NCI-H526 treated with DMSO at 0.1 percent for 48 hours (cell line): ENCODE measurements at regions not wholly inside any gene's neighbourhood (a gene's known extent, or its start where the extent isn't known, plus 50 kb on each side); places are given as distances from the start of the nearest gene placed in this dataset.
"Not testable (repeated sequence)": the region's sequence is repeated elsewhere in the genome, so short reads cannot be mapped to it uniquely, and the experiment has no call there.

ENCODE experiments used
- DNase-seq: peaks from one replicate; lab custom pipeline; 2025; lab: John Stamatoyannopoulos, UW

GRCh38 chr5:159503236-159503635 lies 172.9 kb upstream of the IL12B start:
- DNase-seq = no peak

- DNase-seq = no peak
Observed at GRCh38 chr5:159504106-159504856, 174.0 kb upstream of the IL12B start.

GRCh38 chr5:159504857-159505304 lies 174.6 kb upstream of the IL12B start:
- no peak for DNase-seq

GRCh38 chr5:159507055-159507454 lies 176.8 kb upstream of the IL12B start:
- no peak for DNase-seq

GRCh38 chr5:159507661-159508060 lies 177.4 kb upstream of the IL12B start:
- DNase-seq = no peak

- DNase-seq = no peak
Observed at GRCh38 chr5:159508344-159508743, 178.1 kb upstream of the IL12B start.

GRCh38 chr5:159509002-159509660 lies 178.8 kb upstream of the IL12B start:
- DNase-seq = no peak

- no peak for DNase-seq
Observed at GRCh38 chr5:159510282-159510681, 180.0 kb upstream of the IL12B start.

GRCh38 chr5:159511570-159511969 lies 181.3 kb upstream of the IL12B start:
- DNase-seq = no peak

GRCh38 chr5:159512064-159512463 lies 181.8 kb upstream of the IL12B start:
- DNase-seq = no peak

GRCh38 chr5:159514229-159514810 lies 184.0 kb upstream of the IL12B start:
- no peak for DNase-seq

GRCh38 chr5:159515197-159515596 lies 184.9 kb upstream of the IL12B start:
- DNase-seq = no peak

GRCh38 chr5:159515909-159516415 lies 185.7 kb upstream of the IL12B start:
- DNase-seq = peak; percentile 6

- DNase-seq = no peak
Observed at GRCh38 chr5:159518371-159518770, 188.1 kb upstream of the IL12B start.

GRCh38 chr5:159519365-159519764 lies 189.1 kb upstream of the IL12B start:
- no peak for DNase-seq

GRCh38 chr5:159522841-159523240 lies 192.6 kb upstream of the IL12B start:
- DNase-seq = no peak

GRCh38 chr5:159524279-159524678 lies 194.0 kb upstream of the IL12B start:
- not testable (repeated sequence) for DNase-seq

- no peak for DNase-seq
Observed at GRCh38 chr5:159525117-159525516, 194.8 kb upstream of the IL12B start.

GRCh38 chr5:159527546-159528254 lies 197.4 kb upstream of the IL12B start:
- no peak for DNase-seq

GRCh38 chr5:159531554-159532105 lies 201.3 kb upstream of the IL12B start:
- no peak for DNase-seq

- no peak for DNase-seq
Observed at GRCh38 chr5:159533197-159533596, 202.9 kb upstream of the IL12B start.

GRCh38 chr5:159536166-159536565 lies 205.9 kb upstream of the IL12B start:
- DNase-seq = no peak
